H4 (cell line): ENCODE measurements at regions not wholly inside any gene's neighbourhood (a gene's known extent, or its start where the extent isn't known, plus 50 kb on each side); places are given as distances from the start of the nearest gene placed in this dataset.
"Not testable (repeated sequence)": the region's sequence is repeated elsewhere in the genome, so short reads cannot be mapped to it uniquely, and the experiment has no call there.

Experiments
- DNase-seq: peaks from one replicate; pipeline ENCODE4 v3.0.0-alpha.2; 2015; ENCODE audit warnings: low spot score

GRCh38 chr9:115668521-115668920 lies 485.1 kb upstream of the PAPPA start:
- peak; percentile 21 for DNase-seq

- DNase-seq, result peak; percentile 33
Observed at GRCh38 chr9:115671236-115671962, 482.2 kb upstream of the PAPPA start.

DNA sequence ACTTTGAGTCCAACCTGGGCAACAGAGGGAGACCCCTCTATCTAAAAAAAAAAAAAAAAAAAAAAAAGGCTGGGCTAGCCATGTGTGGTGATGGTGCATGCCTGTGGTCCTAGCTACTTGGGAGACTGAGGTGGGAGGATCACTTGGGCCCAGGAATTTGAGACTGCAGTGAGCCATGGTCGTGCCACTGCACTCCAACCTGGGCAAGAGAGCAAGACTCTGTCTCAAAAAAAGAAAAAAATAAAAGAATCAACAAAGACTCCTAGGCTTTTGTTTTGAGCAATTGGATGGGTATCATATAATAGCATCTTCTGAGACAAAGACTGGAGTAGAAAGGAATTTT lies 481.7 kb upstream of the PAPPA start:
- no peak for DNase-seq

DNA sequence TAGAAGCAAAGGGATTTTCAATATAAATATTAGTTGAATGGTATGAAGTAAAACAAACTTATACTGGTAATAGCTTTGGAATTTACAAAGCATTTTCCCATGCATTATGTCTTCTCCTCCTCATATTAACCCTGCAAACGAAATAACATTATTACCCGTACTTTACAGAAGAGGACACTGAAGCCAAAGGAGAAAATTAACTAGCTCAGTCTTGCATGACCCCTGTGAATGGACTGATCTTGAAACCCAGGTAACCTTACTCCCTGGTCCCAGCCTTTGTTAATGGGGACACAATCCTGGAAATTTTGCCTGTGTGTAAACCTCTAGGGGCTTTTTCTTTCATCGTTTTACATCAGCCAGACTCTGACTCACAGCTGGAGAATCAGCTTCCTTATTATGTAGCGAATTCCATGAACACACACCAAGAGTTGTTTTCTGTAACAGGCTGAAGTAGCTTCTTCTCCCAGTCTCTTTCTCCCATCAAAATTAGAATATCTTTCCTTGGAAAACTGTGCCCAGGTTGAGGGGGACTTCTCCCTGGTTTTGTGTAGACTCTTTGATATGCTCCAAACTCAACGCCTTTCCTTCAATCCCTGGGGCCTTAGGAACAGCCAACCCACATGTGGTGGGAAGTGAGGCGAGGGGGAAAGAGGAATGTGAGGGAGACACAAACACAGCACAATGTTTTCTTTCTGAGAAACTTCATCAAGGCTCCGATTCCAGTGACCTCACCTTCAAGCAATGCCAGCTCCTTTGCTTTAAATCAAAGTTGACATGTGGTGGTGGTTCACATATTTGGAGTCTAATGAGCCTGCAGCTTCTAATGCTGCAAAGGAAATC lies 480.9 kb upstream of the PAPPA start:
- peak; percentile 94 for DNase-seq

GRCh38 chr9:115673599-115673998 lies 480.0 kb upstream of the PAPPA start:
- peak; percentile 23 for DNase-seq

DNA sequence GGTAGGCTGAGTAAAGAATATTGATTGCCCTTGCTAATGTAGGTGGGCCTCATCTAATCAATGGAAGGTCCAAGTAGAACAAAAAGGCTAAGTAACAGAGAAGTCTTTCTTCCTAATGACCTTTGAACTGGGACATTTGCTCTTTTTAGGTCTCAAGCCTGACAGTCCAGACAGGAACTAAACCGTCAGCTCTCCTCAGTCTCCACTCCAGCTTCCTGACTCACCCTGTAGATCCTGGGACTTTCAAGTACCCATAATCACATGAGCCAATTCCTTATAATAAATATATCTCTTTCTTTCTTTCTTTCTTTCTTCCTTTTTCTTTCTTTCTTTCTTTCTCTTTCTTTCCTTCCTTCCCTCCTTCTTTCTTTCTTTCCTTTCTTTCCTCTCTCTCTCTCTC lies 479.5 kb upstream of the PAPPA start:
- no peak for DNase-seq

DNA sequence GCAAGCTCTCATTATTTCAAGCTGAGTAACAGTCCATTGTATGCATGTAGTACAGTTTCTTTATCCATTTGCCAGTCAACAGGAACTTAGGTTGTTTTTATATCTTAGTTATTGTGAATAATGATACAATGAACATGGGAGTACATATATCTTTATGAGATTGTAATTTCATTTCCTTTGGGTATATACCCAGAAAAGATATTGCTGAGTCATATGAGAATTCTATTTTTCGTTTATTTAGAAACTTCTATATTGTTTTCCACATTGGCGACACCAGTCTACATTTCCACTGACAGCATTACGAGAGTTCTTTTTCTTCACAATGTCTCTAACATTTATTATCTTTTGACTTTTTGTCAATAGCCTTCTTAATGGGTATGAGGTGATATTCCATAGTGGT lies 477.8 kb upstream of the PAPPA start:
- no peak for DNase-seq

GRCh38 chr9:115680231-115680630 lies 473.4 kb upstream of the PAPPA start:
- DNase-seq, result peak; percentile 8

GRCh38 chr9:115681585-115681984 lies 472.0 kb upstream of the PAPPA start:
- DNase-seq, result no peak

- DNase-seq, result no peak
Observed at GRCh38 chr9:115686069-115686468, 467.5 kb upstream of the PAPPA start.

DNA sequence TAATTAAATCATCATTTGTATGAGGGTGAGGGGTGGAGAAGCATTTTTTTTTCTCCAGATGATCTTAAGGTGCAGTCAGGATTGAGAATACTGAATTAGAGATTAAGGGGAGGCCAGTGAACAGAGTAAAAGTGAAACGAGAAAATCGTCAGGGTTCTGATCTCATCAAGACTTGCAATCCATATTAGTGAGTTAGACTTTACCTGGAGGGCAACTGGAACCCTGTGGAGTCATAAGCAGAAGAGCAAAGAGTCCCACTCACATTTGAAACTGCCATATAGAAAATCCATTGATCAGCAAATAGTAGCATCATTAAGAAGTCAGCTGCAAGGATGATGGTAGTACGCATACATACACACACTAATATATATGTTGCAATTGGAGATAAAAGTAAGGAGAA lies 466.2 kb upstream of the PAPPA start:
- DNase-seq, result no peak

GRCh38 chr9:115689331-115689730 lies 464.3 kb upstream of the PAPPA start:
- DNase-seq, result no peak

- peak; percentile 85 for DNase-seq
Observed at GRCh38 chr9:115690786-115691496, 462.6 kb upstream of the PAPPA start.

DNA sequence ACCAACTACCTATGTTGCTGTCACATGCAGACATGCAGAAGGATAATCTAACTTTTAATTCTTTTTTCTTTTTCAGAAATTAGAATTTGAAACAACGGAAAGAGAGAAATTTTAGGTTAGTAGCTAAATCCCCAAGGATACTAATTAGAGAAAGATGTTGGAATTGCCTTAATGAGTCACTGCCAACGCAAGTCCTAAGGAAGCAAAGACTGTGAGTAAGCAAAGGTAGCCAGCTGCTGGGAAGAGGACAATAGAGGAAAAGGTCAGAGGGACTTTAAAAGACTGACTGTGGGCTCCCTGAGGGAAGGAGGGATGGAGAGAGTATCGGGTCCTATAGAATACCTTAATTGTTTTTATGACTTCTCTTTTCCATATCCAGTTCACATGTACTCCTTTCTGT lies 461.9 kb upstream of the PAPPA start:
- DNase-seq, result peak; percentile 33

- DNase-seq, result not testable (repeated sequence)
Observed at GRCh38 chr9:115692868-115693267, 460.7 kb upstream of the PAPPA start.

GRCh38 chr9:115694014-115694413 lies 459.6 kb upstream of the PAPPA start:
- peak; percentile 79 for DNase-seq

DNA sequence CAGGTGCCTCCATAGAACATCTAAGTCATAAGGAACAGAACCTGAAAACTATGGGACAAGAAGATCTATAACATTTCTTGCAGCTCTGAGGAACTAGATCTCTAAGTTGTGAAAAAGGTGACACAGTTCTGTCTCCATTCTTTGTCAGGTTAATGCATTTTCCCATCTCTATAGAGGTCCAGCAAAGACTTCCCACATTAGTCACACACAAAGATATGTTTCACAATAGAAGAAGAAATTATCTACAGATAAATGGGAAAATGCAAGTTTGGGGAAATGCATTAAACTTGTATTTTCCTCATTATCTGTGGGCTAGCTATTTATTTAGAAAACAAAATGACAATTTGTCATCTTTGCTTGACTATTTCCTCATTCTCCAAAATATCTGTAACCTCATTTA lies 458.6 kb upstream of the PAPPA start:
- no peak for DNase-seq

DNA sequence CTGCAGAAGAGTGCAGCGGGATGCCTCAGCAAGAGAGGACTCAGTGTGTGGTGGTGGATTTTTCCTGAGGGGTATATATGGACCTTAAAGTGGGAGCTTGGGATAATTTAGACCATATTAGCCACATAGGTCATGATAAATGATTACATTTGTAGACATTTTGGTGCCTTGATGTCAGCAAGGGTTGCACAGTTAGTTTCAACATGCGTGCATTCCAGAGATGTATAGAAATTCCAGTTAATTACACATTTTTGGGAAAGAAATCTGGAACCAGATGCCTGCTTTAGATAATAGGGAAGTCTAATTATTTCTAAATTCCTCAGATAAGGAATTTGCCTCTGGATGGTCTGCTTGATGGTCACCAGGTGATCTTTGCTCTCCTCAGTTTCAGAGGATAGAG lies 440.6 kb upstream of the PAPPA start:
- DNase-seq, result no peak

- DNase-seq, result no peak
Observed at GRCh38 chr9:115715666-115716065, 437.9 kb upstream of the PAPPA start.

GRCh38 chr9:115717298-115717697 lies 436.3 kb upstream of the PAPPA start:
- no peak for DNase-seq

GRCh38 chr9:115717711-115718173 lies 435.8 kb upstream of the PAPPA start:
- peak; percentile 5 for DNase-seq

GRCh38 chr9:115730396-115730795 lies 423.2 kb upstream of the PAPPA start:
- DNase-seq, result no peak

DNA sequence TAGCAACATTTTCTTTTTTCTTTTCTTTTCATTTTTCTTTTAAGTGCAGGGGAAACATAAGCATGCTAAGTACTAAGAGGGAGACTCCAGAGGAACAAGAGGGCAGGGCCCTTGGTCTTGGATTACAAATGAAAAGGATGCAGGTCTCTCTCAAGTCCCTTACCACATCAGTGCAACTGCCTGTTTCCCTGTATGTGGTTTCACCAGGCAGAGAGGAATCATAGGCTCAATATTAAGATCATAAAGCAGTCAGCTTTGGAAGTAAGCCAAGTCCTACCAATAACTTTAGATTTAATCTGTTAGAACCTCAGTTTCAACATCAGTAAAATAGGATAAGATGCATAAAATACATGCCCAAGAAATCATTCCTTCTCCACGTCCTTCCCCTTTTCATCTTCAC lies 422.7 kb upstream of the PAPPA start:
- no peak for DNase-seq
